Stomach (tissue), 8 donors: ENCODE measurements at regions not wholly inside any gene's neighbourhood (a gene's known extent, or its start where the extent isn't known, plus 50 kb on each side); places are given as distances from the start of the nearest gene placed in this dataset.

Source experiments
- DNase-seq, 2 donors: peaks; one replicate each; pipeline versions ENCODE4 v3.0.0 to v3.0.0-alpha.2; 2013 to 2019
- H3K27ac ChIP-seq, 5 donors: fragments of 200-600 bp in 4 of 5; sonication (generic) in 4 of 5; one replicate each; pipeline ENCODE4 v1.5.1; 2013 to 2019; ENCODE audit warnings: mild to moderate bottlenecking in 1 of 5, moderate library complexity in 1 of 5
- H3K27me3 ChIP-seq, 3 donors: fragments of 200-600 bp; sonication (generic); one replicate each; pipeline ENCODE4 v1.5.1; 2017 to 2019; ENCODE audit warnings: mixed run types in 1 of 3
- H3K36me3 ChIP-seq, 4 donors: fragments of 200-600 bp; sonication (generic); 1 replicate in 3 of 4; 2 replicates in 1 of 4; pipeline ENCODE4 v1.5.1; 2016 to 2019
- H3K4me1 ChIP-seq, 4 donors: fragments of 200-600 bp; sonication (generic); one replicate each; pipeline ENCODE4 v1.5.1; 2016 to 2019
- H3K4me3 ChIP-seq, 4 donors: fragments of 200-600 bp; sonication (generic) in 3 of 4; one replicate each; pipeline ENCODE4 v1.5.1; 2016 to 2019; ENCODE audit warnings: mild to moderate bottlenecking in 1 of 4
- H3K9me3 ChIP-seq, 4 donors: fragments of 200-600 bp; sonication (generic); one replicate each; pipeline ENCODE4 v1.5.1; 2016 to 2019
- EP300 ChIP-seq: sonication (generic); formaldehyde crosslinking; IDR thresholded peaks from one replicate; pipeline ENCODE4 v1.6.1; 2017; ENCODE audit warnings: antibody characterized with exemption
- POLR2A ChIP-seq, 4 donors: fragments of 450-650 bp; IDR thresholded peaks; one replicate each; pipeline ENCODE4 v1.6.1; 2016; ENCODE audit warnings: antibody characterized with exemption in 4 of 4, control low read depth in 2 of 4, mild to moderate bottlenecking in 1 of 4, moderate library complexity in 1 of 4
- POLR2AphosphoS5 ChIP-seq, 3 donors: sonication (generic); formaldehyde crosslinking; IDR thresholded peaks; one replicate each; pipeline ENCODE4 v1.6.1; 2016; ENCODE audit warnings: antibody characterized with exemption in 3 of 3
- WGBS, 5 donors: extraction: QIAGEN DNeasy Blood & Tissue Kit in 3 of 5; methylation state at CpG; one replicate each; pipeline versions ENCODE4 v1.1.5 to v1.1.7; 2013 to 2018; 5-methylcytosine and 5-hydroxymethylcytosine counted together
- intact Hi-C: fragments of 100-400 bp; cut with DNase I; formaldehyde crosslinking; loops from one replicate; pipeline ENCODE4 v1.15.1; 2023; ENCODE audit warnings: low total_unique reads
- TF ChIP-seq, protein P1 (sequence below), 7 experiments: fragments of 450-650 bp in 4 of 7; fragments of 200-600 bp in 3 of 7; sonication (generic) in 3 of 7; IDR thresholded peaks; one replicate each; pipeline ENCODE4 v1.5.1; 2016 to 2019; ENCODE audit warnings: antibody characterized with exemption in 7 of 7, control low read depth in 2 of 7, mild to moderate bottlenecking in 1 of 7
- donor health status: healthy with polysubstance abuse.
- donor health status: Bipolar disorder and iron deficiency.
- donor health status: healthy.

DNA sequence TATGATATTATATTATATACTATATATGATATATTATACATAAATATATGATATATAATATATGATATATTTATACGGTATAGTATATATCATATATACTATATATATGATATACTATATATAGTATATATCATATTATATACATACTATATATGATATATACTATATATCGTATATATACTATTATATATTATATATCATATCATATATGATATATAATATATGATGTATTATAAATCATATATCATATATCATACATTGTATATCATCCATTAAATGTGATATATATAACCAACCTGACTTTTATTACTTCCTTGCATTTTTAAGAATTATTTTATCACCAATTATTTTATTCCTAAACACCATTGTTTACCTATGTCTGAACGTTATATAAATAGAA lies 146.6 kb upstream of the PRSS16 start:
- Histone ChIP-seq H3K4me1 (peaks cover 0 to 13% (median 7%) of the 10 kb centered on the region in 4 donors), H3K4me3 (no peak overlapping the region), H3K27me3 (peaks cover 0 to 32% (median 17%) of the 10 kb centered on the region in 3 donors), H3K27ac (no peak overlapping the region), H3K36me3 (no peaks in the 10 kb centered on the region), H3K9me3 (no peaks in the 10 kb centered on the region)
- intact Hi-C loops = no loop called here
- WGBS, 5 donors = 75 to 90% (median 86%) methylated on average over 2 to 3 of the region's 3 CpGs
- TF ChIP-seq, protein P1, sequence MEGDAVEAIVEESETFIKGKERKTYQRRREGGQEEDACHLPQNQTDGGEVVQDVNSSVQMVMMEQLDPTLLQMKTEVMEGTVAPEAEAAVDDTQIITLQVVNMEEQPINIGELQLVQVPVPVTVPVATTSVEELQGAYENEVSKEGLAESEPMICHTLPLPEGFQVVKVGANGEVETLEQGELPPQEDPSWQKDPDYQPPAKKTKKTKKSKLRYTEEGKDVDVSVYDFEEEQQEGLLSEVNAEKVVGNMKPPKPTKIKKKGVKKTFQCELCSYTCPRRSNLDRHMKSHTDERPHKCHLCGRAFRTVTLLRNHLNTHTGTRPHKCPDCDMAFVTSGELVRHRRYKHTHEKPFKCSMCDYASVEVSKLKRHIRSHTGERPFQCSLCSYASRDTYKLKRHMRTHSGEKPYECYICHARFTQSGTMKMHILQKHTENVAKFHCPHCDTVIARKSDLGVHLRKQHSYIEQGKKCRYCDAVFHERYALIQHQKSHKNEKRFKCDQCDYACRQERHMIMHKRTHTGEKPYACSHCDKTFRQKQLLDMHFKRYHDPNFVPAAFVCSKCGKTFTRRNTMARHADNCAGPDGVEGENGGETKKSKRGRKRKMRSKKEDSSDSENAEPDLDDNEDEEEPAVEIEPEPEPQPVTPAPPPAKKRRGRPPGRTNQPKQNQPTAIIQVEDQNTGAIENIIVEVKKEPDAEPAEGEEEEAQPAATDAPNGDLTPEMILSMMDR (IDR thresholded peaks at IDR 0.05) = no peak
- TF ChIP-seq EP300 (no peak), POLR2AphosphoS5 (IDR thresholded peaks at IDR 0.05) (no peak), POLR2A (IDR thresholded peaks at IDR 0.05) (no peak)
- no peak for DNase-seq

DNA sequence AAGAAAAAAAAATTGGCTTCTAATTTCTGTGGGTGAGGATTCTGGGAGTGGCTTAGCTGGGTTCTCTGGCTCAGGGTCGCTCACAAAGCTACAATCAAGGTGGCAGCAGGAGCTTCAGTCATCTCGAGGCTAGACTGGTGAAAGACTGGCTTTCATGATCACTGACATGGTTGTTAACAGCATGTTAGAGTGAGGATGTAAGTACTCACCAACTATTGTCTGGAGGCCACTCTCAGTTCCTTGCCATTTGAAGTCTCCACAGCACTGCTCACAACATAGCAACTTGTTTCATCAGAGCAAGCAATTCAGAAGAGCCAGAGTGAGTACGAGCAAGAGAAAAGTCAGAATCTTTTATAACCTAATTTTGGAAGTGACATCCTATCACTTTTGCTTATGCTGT lies 145.7 kb upstream of the PRSS16 start:
- TF ChIP-seq POLR2A (IDR thresholded peaks at IDR 0.05) (no peak), EP300 (no peak), POLR2AphosphoS5 (IDR thresholded peaks at IDR 0.05) (no peak)
- TF ChIP-seq, protein P1 (IDR thresholded peaks at IDR 0.05) = no peak
- no peaks in the 10 kb centered on the region for H3K36me3 ChIP-seq
- peaks cover 0 to 7% (median 3%) of the 10 kb centered on the region in 4 donors for H3K4me1 ChIP-seq
- no peak for DNase-seq
- H3K27ac ChIP-seq = no peak overlapping the region
- 64 to 78% (median 74%) methylated on average over 3 of the region's 3 CpGs for WGBS, 5 donors
- intact Hi-C loops = no loop called here
- H3K9me3 ChIP-seq = no peaks in the 10 kb centered on the region
- no peak overlapping the region for H3K4me3 ChIP-seq
- peaks cover 0 to 23% (median 8%) of the 10 kb centered on the region in 3 donors for H3K27me3 ChIP-seq

DNA sequence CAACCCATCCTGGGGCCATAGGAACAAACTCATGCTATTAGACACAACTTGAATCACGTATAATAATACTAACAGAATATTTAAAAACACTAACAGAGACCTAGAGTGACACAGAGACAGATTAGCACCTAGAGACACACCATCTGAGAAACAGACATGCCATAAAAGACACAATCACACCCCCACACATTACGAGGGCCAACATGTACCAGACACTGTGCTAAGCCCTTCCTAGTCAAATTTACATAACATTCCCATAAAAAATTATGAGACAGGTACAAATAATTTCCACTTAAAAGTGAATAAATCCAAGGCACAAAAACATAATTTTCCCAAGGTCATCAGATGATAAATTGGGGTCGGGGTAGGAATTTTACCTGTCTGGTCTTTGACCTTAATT lies 141.1 kb upstream of the PRSS16 start:
- Histone ChIP-seq H3K4me1 (no peaks in the 10 kb centered on the region), H3K27ac (no peak overlapping the region), H3K4me3 (no peak overlapping the region), H3K36me3 (no peaks in the 10 kb centered on the region), H3K27me3 (no peaks in the 10 kb centered on the region), H3K9me3 (no peaks in the 10 kb centered on the region)
- DNase-seq = no peak
- 72 to 85% (median 80%) methylated on average over 3 of the region's 3 CpGs for WGBS, 5 donors
- TF ChIP-seq, protein P1 (IDR thresholded peaks at IDR 0.05) = no peak
- TF ChIP-seq POLR2AphosphoS5 (IDR thresholded peaks at IDR 0.05) (no peak), EP300 (no peak), POLR2A (IDR thresholded peaks at IDR 0.05) (no peak)
- intact Hi-C loops = no loop called here

DNA sequence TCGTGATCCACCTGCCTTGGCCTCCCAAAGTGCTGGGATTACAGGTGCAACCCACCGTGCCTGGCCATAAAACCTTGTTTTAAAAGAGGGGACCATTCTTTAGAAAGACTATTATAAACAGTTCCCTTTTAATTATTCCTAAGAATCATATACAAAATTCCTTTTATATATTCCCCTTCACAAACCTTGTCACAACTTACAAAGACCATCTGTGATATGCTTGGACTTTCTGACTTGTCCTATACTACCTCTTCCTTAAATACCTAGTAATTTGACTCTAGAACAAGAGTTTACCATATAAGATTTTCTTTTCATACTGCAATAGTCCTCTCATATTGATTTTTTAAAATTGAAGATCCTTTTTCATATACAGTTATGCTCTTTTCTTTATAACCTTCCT lies 135.8 kb upstream of the PRSS16 start:
- intact Hi-C loops = no loop called here
- H3K36me3 ChIP-seq = no peaks in the 10 kb centered on the region
- 67 to 88% (median 70%) methylated on average over 2 of the region's 2 CpGs for WGBS, 5 donors
- no peak overlapping the region for H3K4me3 ChIP-seq
- DNase-seq = no peak
- no peak overlapping the region for H3K27ac ChIP-seq
- H3K27me3 ChIP-seq = peaks cover 0 to 6% (median 0%) of the 10 kb centered on the region in 3 donors
- H3K9me3 ChIP-seq = no peaks in the 10 kb centered on the region
- no peaks in the 10 kb centered on the region for H3K4me1 ChIP-seq
- TF ChIP-seq EP300 (no peak), POLR2A (IDR thresholded peaks at IDR 0.05) (no peak), POLR2AphosphoS5 (IDR thresholded peaks at IDR 0.05) (no peak)
- TF ChIP-seq, protein P1 (IDR thresholded peaks at IDR 0.05) = no peak
